SH-SY5Y (cell line): ENCODE measurements at regions not wholly inside any gene's neighbourhood (a gene's known extent, or its start where the extent isn't known, plus 50 kb on each side); places are given as distances from the start of the nearest gene placed in this dataset.

Experiments
- GATA2 ChIP-seq: IDR thresholded peaks from 2 replicates; pipeline ENCODE4 v1.6.1; 2011; ENCODE audit warnings: mild to moderate bottlenecking, low read depth, low read length
- GATA3 ChIP-seq: IDR thresholded peaks from 2 replicates; pipeline ENCODE4 v1.6.1; 2011; ENCODE audit warnings: low read depth, mild to moderate bottlenecking, low read length, moderate library complexity

- TF ChIP-seq GATA2 (no peak), GATA3 (no peak)
These were observed 52.4 kb downstream of the MRPL36 start for GRCh38 chr5:1747079-1747802.
